Activated CD4-positive, alpha-beta memory T cell treated with anti-CD3 and anti-CD28 coated beads for 36 hours (primary cell): ENCODE measurements at regions not wholly inside any gene's neighbourhood (a gene's known extent, or its start where the extent isn't known, plus 50 kb on each side); places are given as distances from the start of the nearest gene placed in this dataset.

Experiments used
- CTCF ChIA-PET: fragments of 350-600 bp; sonication (Branson Sonifier 250); formaldehyde crosslinking; loops from one replicate; lab custom pipeline; 2021; ENCODE audit warnings: antibody characterized with exemption, inconsistent platforms; lab: Charles Lee
- POLR2A ChIA-PET: fragments of 350-600 bp; sonication (Branson Sonifier 250); formaldehyde crosslinking; loops from one replicate; lab custom pipeline; 2021; ENCODE audit warnings: antibody characterized with exemption; lab: Charles Lee
- DNase-seq: peaks from one replicate; pipeline ENCODE4 v3.0.0-alpha.2; 2020
- H3K27ac Mint-ChIP-seq: one replicate; pipeline ENCODE4 v1.8.0; 2021; ENCODE audit warnings: mixed read lengths
- H3K27me3 Mint-ChIP-seq: one replicate; pipeline ENCODE4 v1.8.0; 2021; ENCODE audit warnings: mixed read lengths
- H3K36me3 Mint-ChIP-seq: one replicate; pipeline ENCODE4 v1.8.0; 2021; ENCODE audit warnings: mixed read lengths
- H3K4me1 Mint-ChIP-seq: one replicate; pipeline ENCODE4 v1.8.0; 2021; ENCODE audit warnings: low read depth, mixed read lengths
- H3K4me3 Mint-ChIP-seq: one replicate; pipeline ENCODE4 v1.8.0; 2021; ENCODE audit warnings: mild to moderate bottlenecking, mixed read lengths
- H3K9me3 Mint-ChIP-seq: one replicate; pipeline ENCODE4 v1.8.0; 2021; ENCODE audit warnings: mixed read lengths
- intact Hi-C: fragments of 100-400 bp; cut with micrococcal nuclease; formaldehyde crosslinking; loops from one replicate; pipeline ENCODE4 v1.15.1; 2023

GRCh38 chr21:27213303-27213702, 246.4 kb upstream of the ADAMTS5 start:
- Mint-ChIP-seq H3K4me1 (no peaks in the 10 kb centered on the region), H3K36me3 (no peaks in the 10 kb centered on the region), H3K27me3 (no peaks in the 10 kb centered on the region), H3K4me3 (no peak overlapping the region), H3K27ac (no peak overlapping the region), H3K9me3 (peaks cover 2% of the 10 kb centered on the region)
- no peak for DNase-seq
- intact Hi-C loops, result no loop called here
- ChIA-PET CTCF (no interaction called here), POLR2A (no interaction called here)

- no peak for DNase-seq
- ChIA-PET CTCF (no interaction called here), POLR2A (no interaction called here)
- Mint-ChIP-seq H3K9me3 (peaks cover 5% of the 10 kb centered on the region), H3K4me3 (no peak overlapping the region), H3K4me1 (no peaks in the 10 kb centered on the region), H3K27ac (no peak overlapping the region), H3K27me3 (no peaks in the 10 kb centered on the region), H3K36me3 (no peaks in the 10 kb centered on the region)
- intact Hi-C loops, result no loop called here
Observed at GRCh38 chr21:27212441-27212840, 245.6 kb upstream of the ADAMTS5 start.

- H3K27me3 Mint-ChIP-seq, result no peaks in the 10 kb centered on the region
- H3K4me3 Mint-ChIP-seq, result no peak overlapping the region
- H3K27ac Mint-ChIP-seq, result no peak overlapping the region
- POLR2A ChIA-PET, result no interaction called here
- H3K4me1 Mint-ChIP-seq, result no peaks in the 10 kb centered on the region
- DNase-seq, result no peak
- intact Hi-C loops, result no loop called here
- H3K9me3 Mint-ChIP-seq, result peaks cover 10% of the 10 kb centered on the region
- CTCF ChIA-PET, result no interaction called here
- no peaks in the 10 kb centered on the region for H3K36me3 Mint-ChIP-seq
Observed at GRCh38 chr21:27209546-27209945, 242.7 kb upstream of the ADAMTS5 start.

- H3K9me3 Mint-ChIP-seq, result peaks cover 10% of the 10 kb centered on the region
- ChIA-PET POLR2A (interaction anchor here (0.5 kb wide), 1 partner anchor 101 kb away, joined by 3 read pairs; no protein-coding TSS in a partner anchor), CTCF (no interaction called here)
- H3K27ac Mint-ChIP-seq, result no peak overlapping the region
- DNase-seq, result no peak
- no peaks in the 10 kb centered on the region for H3K27me3 Mint-ChIP-seq
- H3K4me1 Mint-ChIP-seq, result no peaks in the 10 kb centered on the region
- H3K36me3 Mint-ChIP-seq, result no peaks in the 10 kb centered on the region
- intact Hi-C loops, result no loop called here
- H3K4me3 Mint-ChIP-seq, result no peak overlapping the region
Observed at GRCh38 chr21:27206368-27206982, 239.6 kb upstream of the ADAMTS5 start.

- H3K27me3 Mint-ChIP-seq, result no peaks in the 10 kb centered on the region
- H3K36me3 Mint-ChIP-seq, result no peaks in the 10 kb centered on the region
- no peak overlapping the region for H3K27ac Mint-ChIP-seq
- DNase-seq, result no peak
- H3K9me3 Mint-ChIP-seq, result peaks cover 16% of the 10 kb centered on the region
- H3K4me3 Mint-ChIP-seq, result no peak overlapping the region
- ChIA-PET CTCF (no interaction called here), POLR2A (no interaction called here)
- no peaks in the 10 kb centered on the region for H3K4me1 Mint-ChIP-seq
- intact Hi-C loops, result no loop called here
Observed at GRCh38 chr21:27202301-27202700, 235.4 kb upstream of the ADAMTS5 start.

GRCh38 chr21:27201197-27201596, 234.3 kb upstream of the ADAMTS5 start:
- H3K4me3 Mint-ChIP-seq, result no peak overlapping the region
- no peaks in the 10 kb centered on the region for H3K4me1 Mint-ChIP-seq
- ChIA-PET POLR2A (no interaction called here), CTCF (no interaction called here)
- DNase-seq, result no peak
- no peak overlapping the region for H3K27ac Mint-ChIP-seq
- intact Hi-C loops, result no loop called here
- peaks cover 12% of the 10 kb centered on the region for H3K9me3 Mint-ChIP-seq
- H3K27me3 Mint-ChIP-seq, result no peaks in the 10 kb centered on the region
- H3K36me3 Mint-ChIP-seq, result no peaks in the 10 kb centered on the region

GRCh38 chr21:27196651-27197050, 229.8 kb upstream of the ADAMTS5 start:
- POLR2A ChIA-PET, result no interaction called here
- H3K4me3 Mint-ChIP-seq, result no peak overlapping the region

GRCh38 chr21:27192281-27192949, 225.5 kb upstream of the ADAMTS5 start:
- H3K9me3 Mint-ChIP-seq, result peaks cover 10% of the 10 kb centered on the region
- intact Hi-C loops, result no loop called here
- H3K27me3 Mint-ChIP-seq, result no peaks in the 10 kb centered on the region
- ChIA-PET CTCF (no interaction called here), POLR2A (no interaction called here)
- H3K36me3 Mint-ChIP-seq, result no peaks in the 10 kb centered on the region
- H3K27ac Mint-ChIP-seq, result no peak overlapping the region
- no peak for DNase-seq
- no peak overlapping the region for H3K4me3 Mint-ChIP-seq
- no peaks in the 10 kb centered on the region for H3K4me1 Mint-ChIP-seq

More at GRCh38 chr21:27196651-27197050, 229.8 kb upstream of the ADAMTS5 start:
- CTCF ChIA-PET, result no interaction called here
- H3K4me1 Mint-ChIP-seq, result no peaks in the 10 kb centered on the region
- no peak for DNase-seq
- no peaks in the 10 kb centered on the region for H3K36me3 Mint-ChIP-seq
- intact Hi-C loops, result no loop called here
- no peak overlapping the region for H3K27ac Mint-ChIP-seq
- no peaks in the 10 kb centered on the region for H3K27me3 Mint-ChIP-seq
- peaks cover 18% of the 10 kb centered on the region for H3K9me3 Mint-ChIP-seq

GRCh38 chr21:27190601-27191000, 223.7 kb upstream of the ADAMTS5 start:
- H3K4me1 Mint-ChIP-seq, result no peaks in the 10 kb centered on the region
- ChIA-PET CTCF (no interaction called here), POLR2A (no interaction called here)
- no peak for DNase-seq
- peaks cover 10% of the 10 kb centered on the region for H3K9me3 Mint-ChIP-seq
- intact Hi-C loops, result no loop called here
- no peaks in the 10 kb centered on the region for H3K27me3 Mint-ChIP-seq
- H3K27ac Mint-ChIP-seq, result no peak overlapping the region
- H3K4me3 Mint-ChIP-seq, result no peak overlapping the region
- no peaks in the 10 kb centered on the region for H3K36me3 Mint-ChIP-seq

- Mint-ChIP-seq H3K4me1 (no peaks in the 10 kb centered on the region), H3K9me3 (peaks cover 6% of the 10 kb centered on the region), H3K36me3 (no peaks in the 10 kb centered on the region), H3K27ac (no peak overlapping the region), H3K27me3 (no peaks in the 10 kb centered on the region), H3K4me3 (no peak overlapping the region)
- DNase-seq, result no peak
- POLR2A ChIA-PET, result no interaction called here
- CTCF ChIA-PET, result no interaction called here
- intact Hi-C loops, result no loop called here
Observed at GRCh38 chr21:27189870-27190269, 223.0 kb upstream of the ADAMTS5 start.

GRCh38 chr21:27173053-27173452, 206.2 kb upstream of the ADAMTS5 start:
- CTCF ChIA-PET, result no interaction called here
- no peaks in the 10 kb centered on the region for H3K4me1 Mint-ChIP-seq

GRCh38 chr21:27171707-27172106, 204.8 kb upstream of the ADAMTS5 start:
- Mint-ChIP-seq H3K9me3 (peaks cover 12% of the 10 kb centered on the region), H3K27ac (no peak overlapping the region)

More at GRCh38 chr21:27173053-27173452, 206.2 kb upstream of the ADAMTS5 start:
- intact Hi-C loops, result no loop called here
- no peak overlapping the region for H3K27ac Mint-ChIP-seq
- H3K27me3 Mint-ChIP-seq, result no peaks in the 10 kb centered on the region
- H3K36me3 Mint-ChIP-seq, result no peaks in the 10 kb centered on the region
- H3K9me3 Mint-ChIP-seq, result peaks cover 12% of the 10 kb centered on the region
- POLR2A ChIA-PET, result no interaction called here
- no peak overlapping the region for H3K4me3 Mint-ChIP-seq
- no peak for DNase-seq

GRCh38 chr21:27168084-27168483, 201.2 kb upstream of the ADAMTS5 start:
- H3K4me3 Mint-ChIP-seq, result no peak overlapping the region
- CTCF ChIA-PET, result no interaction called here
- H3K36me3 Mint-ChIP-seq, result no peaks in the 10 kb centered on the region
- no peak overlapping the region for H3K27ac Mint-ChIP-seq
- DNase-seq, result no peak
- POLR2A ChIA-PET, result no interaction called here
- no peaks in the 10 kb centered on the region for H3K4me1 Mint-ChIP-seq
- peaks cover 12% of the 10 kb centered on the region for H3K9me3 Mint-ChIP-seq
- intact Hi-C loops, result no loop called here
- no peaks in the 10 kb centered on the region for H3K27me3 Mint-ChIP-seq

More at GRCh38 chr21:27171707-27172106, 204.8 kb upstream of the ADAMTS5 start:
- ChIA-PET POLR2A (no interaction called here), CTCF (no interaction called here)
- H3K27me3 Mint-ChIP-seq, result no peaks in the 10 kb centered on the region
- no peak overlapping the region for H3K4me3 Mint-ChIP-seq
- intact Hi-C loops, result no loop called here
- H3K4me1 Mint-ChIP-seq, result no peaks in the 10 kb centered on the region
- DNase-seq, result no peak
- no peaks in the 10 kb centered on the region for H3K36me3 Mint-ChIP-seq
